ENCODE measurements at regions not wholly inside any gene's neighbourhood (a gene's known extent, or its start where the extent isn't known, plus 50 kb on each side); places are given as distances from the start of the nearest gene placed in this dataset.

DNA sequence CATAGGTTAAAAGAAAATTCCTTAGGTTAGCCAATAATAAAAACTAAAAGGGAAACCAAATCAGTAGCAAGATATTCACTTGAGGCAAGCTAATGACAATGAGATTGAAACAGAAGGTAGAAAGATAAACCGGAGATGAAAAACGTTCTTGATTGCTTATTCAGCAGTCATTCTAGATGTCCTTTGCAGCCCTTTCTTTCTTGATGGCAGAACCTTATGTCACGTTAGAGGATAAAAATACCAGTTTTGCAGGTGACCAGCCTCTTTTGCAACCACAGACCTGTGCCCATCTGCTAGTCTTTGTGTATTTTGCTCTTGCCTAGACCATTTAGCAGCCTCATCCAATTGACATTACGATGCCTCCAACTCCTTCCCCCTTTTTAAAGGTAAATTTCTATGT lies 337.8 kb downstream of the DMAC1 start:
- Histone ChIP-seq H3K4me3 (no peak overlapping the region), H3K4me1 (ENCODE audit: low read depth) (peaks cover 2% of the 10 kb centered on the region), H3K36me3 (ENCODE audit: low read depth) (no peaks in the 10 kb centered on the region), H3K9me3 (no peaks in the 10 kb centered on the region)
- intact Hi-C loops (cut with DNase I, micrococcal nuclease): no loop called here
- DNase-seq (no peak), ATAC-seq (no peak)
- TF ChIP-seq, protein P1, sequence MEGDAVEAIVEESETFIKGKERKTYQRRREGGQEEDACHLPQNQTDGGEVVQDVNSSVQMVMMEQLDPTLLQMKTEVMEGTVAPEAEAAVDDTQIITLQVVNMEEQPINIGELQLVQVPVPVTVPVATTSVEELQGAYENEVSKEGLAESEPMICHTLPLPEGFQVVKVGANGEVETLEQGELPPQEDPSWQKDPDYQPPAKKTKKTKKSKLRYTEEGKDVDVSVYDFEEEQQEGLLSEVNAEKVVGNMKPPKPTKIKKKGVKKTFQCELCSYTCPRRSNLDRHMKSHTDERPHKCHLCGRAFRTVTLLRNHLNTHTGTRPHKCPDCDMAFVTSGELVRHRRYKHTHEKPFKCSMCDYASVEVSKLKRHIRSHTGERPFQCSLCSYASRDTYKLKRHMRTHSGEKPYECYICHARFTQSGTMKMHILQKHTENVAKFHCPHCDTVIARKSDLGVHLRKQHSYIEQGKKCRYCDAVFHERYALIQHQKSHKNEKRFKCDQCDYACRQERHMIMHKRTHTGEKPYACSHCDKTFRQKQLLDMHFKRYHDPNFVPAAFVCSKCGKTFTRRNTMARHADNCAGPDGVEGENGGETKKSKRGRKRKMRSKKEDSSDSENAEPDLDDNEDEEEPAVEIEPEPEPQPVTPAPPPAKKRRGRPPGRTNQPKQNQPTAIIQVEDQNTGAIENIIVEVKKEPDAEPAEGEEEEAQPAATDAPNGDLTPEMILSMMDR (IDR thresholded peaks at IDR 0.05): no peak

DNA sequence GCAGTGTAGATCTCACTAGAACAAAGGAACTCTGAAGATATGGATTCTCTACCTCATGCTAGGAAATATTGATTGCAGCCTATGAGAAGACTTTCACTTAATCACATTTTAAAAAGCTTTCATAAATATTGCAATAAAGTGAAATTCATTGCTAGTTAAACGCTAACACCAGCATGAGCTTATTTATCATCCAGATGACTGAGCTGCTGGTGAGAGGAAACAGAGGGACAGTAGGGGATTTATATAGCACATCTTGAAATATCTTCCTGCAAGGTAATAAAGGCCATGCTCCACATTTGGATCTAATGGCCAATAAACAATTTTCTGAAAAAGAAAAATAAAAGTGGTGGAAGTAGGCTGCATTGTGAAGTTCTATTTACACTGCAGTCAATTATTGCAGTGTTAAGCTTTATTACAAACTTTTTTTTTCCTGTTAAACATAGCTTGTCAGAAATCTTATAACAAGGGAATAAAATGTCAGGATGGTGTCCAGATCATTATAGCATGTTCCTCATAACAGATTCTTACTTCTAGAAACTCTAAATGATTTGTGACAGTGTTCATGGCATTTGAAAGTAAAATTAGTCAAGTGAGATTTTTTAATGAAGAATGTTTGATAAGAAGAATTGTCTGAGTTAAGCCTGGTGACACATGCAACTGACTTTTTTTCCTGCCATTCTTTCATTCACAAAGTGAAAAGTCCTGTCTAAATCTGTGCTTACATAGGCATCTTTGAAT lies 342.6 kb downstream of the DMAC1 start:
- ATAC-seq: no peak

DNA sequence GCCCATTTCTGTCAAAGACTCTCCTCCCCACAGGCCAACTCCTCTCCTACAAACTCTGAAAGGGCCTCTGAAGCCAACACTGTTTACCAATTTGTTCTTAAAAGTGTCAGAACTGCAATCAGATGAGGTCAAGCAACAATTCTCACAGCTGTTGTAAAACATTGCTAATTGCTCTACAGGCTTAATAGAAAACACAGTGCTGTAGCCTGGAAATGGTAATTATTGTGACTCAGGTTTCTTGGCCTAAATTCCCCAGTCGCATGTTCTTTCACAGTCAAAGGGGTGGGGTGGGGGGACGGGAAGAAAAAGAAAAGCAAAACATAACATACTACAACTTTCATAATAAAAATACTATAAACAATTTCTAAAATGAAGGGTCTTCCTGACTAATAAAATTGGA lies 343.2 kb downstream of the DMAC1 start:
- TF ChIP-seq, protein P1 (IDR thresholded peaks at IDR 0.05): no peak
- H3K4me1 ChIP-seq (ENCODE audit: low read depth): peaks cover 7% of the 10 kb centered on the region
- intact Hi-C loops (cut with DNase I, micrococcal nuclease): no loop called here
- H3K9me3 ChIP-seq: no peaks in the 10 kb centered on the region
- DNase-seq (no peak), ATAC-seq (no peak)
- no peaks in the 10 kb centered on the region for H3K36me3 ChIP-seq (ENCODE audit: low read depth)
- H3K4me3 ChIP-seq: no peak overlapping the region

More for the DNA sequence above, 342.6 kb downstream of the DMAC1 start:
- TF ChIP-seq, protein P1 (IDR thresholded peaks at IDR 0.05): no peak
- Histone ChIP-seq H3K36me3 (ENCODE audit: low read depth) (no peaks in the 10 kb centered on the region), H3K4me1 (ENCODE audit: low read depth) (peaks cover 7% of the 10 kb centered on the region), H3K4me3 (no peak overlapping the region), H3K9me3 (no peaks in the 10 kb centered on the region)
- DNase-seq: no peak
- intact Hi-C loops (cut with DNase I, micrococcal nuclease): no loop called here

DNA sequence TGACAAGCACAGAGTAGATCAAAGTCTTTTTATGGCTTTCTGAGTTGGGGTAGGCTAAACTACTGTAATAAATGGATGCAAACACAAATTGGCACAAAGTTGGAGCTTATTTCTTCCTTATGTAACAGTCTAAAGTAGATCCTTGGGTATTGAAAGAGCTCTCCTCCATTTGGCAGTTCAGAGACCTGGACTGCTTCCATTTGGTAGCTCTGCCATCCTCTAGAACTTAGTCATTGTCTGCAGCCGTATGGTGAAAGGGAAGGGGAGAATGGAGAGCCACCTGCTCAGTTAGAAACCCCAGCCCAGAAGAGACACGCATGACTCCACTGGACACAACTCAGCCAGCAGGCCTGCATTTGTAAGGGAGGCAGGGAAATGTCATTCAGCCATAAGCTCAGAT lies 345.0 kb downstream of the DMAC1 start:
- peak in 1 of 3 donors; percentile 17 for DNase-seq
- no peaks in the 10 kb centered on the region for H3K9me3 ChIP-seq
- no peak overlapping the region for H3K4me3 ChIP-seq
- TF ChIP-seq, protein P1 (IDR thresholded peaks at IDR 0.05): no peak
- peak; percentile 86 for ATAC-seq
- H3K4me1 ChIP-seq (ENCODE audit: low read depth): peaks cover 7% of the 10 kb centered on the region
- H3K36me3 ChIP-seq (ENCODE audit: low read depth): no peaks in the 10 kb centered on the region
- intact Hi-C loops (cut with DNase I, micrococcal nuclease): no loop called here

DNA sequence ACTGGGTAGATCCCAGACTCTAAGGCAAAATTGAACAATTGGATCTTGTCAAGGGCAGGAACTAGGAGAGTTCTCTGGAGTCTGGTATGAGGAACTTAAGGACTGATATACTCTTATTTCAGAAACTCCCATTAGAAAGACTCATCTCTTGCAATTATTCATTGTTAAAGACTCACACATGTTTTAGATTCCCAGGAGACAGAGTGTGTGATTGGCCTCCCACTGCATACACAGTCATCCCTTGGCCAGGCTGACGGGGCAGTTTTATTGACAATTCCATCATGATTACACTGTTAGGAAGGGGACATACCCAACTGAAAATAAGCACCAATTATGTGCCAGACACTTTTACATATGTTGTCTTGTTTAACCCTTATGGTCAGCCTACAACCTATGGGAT lies 347.2 kb downstream of the DMAC1 start:
- no peak overlapping the region for H3K4me3 ChIP-seq
- TF ChIP-seq, protein P1 (IDR thresholded peaks at IDR 0.05): no peak
- DNase-seq (no peak), ATAC-seq (no peak)
- no peaks in the 10 kb centered on the region for H3K9me3 ChIP-seq
- peaks cover 7% of the 10 kb centered on the region for H3K4me1 ChIP-seq (ENCODE audit: low read depth)
- H3K36me3 ChIP-seq (ENCODE audit: low read depth): no peaks in the 10 kb centered on the region
- intact Hi-C loops (cut with DNase I, micrococcal nuclease): no loop called here

Measured in mucosa of descending colon (tissue), 3 donors.